LNCAP (cell line): ENCODE measurements at regions not wholly inside any gene's neighbourhood (a gene's known extent, or its start where the extent isn't known, plus 50 kb on each side); places are given as distances from the start of the nearest gene placed in this dataset.

Experiments used
- CTCF ChIP-seq: fragments of 450-650 bp; IDR thresholded peaks from 2 replicates; pipeline ENCODE4 v1.5.1; 2017; ENCODE audit warnings: mild to moderate bottlenecking

GRCh38 chr4:33579951-33580350, 2664.4 kb downstream of the ARAP2 start:
- TF ChIP-seq CTCF = no peak

- no peak for TF ChIP-seq CTCF
These were observed 2651.6 kb downstream of the ARAP2 start for GRCh38 chr4:33592701-33593100.

- TF ChIP-seq CTCF = no peak
These were observed 2637.4 kb downstream of the ARAP2 start for GRCh38 chr4:33606951-33607350.

- TF ChIP-seq CTCF = no peak
These were observed 2628.2 kb downstream of the ARAP2 start for GRCh38 chr4:33616121-33616520.

GRCh38 chr4:33625748-33626147, 2618.6 kb downstream of the ARAP2 start:
- peak; percentile 39; the same call in 1 of the 2 replicates for TF ChIP-seq CTCF

- no peak for TF ChIP-seq CTCF
These were observed 2618.1 kb downstream of the ARAP2 start for GRCh38 chr4:33626221-33626620.

GRCh38 chr4:33628296-33628695, 2616.0 kb downstream of the ARAP2 start:
- TF ChIP-seq CTCF = no peak

GRCh38 chr4:33649015-33649414, 2595.3 kb downstream of the ARAP2 start:
- peak; percentile 43; the same call in 1 of the 2 replicates for TF ChIP-seq CTCF
